ENCODE measurements at regions not wholly inside any gene's neighbourhood (a gene's known extent, or its start where the extent isn't known, plus 50 kb on each side); places are given as distances from the start of the nearest gene placed in this dataset.

DNA sequence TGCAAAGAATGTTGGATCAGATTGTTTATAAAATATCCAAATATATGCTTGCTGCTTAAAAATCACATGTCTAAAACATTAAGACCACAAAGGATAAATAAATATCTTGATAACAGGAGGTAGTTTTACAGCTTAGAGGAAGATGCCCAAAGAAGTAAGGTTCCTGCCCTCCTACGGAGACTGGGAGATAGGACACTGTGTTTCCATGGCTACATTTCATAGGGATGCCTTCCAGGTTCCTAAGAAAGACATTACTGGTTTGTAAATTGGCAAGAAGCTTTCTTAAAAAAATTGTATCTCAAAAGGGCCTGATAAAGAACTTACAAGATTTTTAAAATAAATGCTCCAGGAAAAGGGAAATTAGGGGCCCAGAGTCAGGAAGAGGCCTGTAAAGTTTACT is 437.2 kb downstream of the HINT1 start:
- Histone ChIP-seq H2AFZ (ENCODE audit: low read length) (no peak overlapping the region), H3K14ac (ENCODE audit: insufficient read length) (no peak overlapping the region), H3K4me3 (ENCODE audit: extremely low read depth in 1 of 4, insufficient read depth in 2 of 4, low read depth in 3 of 4, low read length in 4 of 4) (no peak overlapping the region), H4K8ac (ENCODE audit: extremely low read depth, insufficient read depth, low read length) (no peak overlapping the region), H2BK15ac (ENCODE audit: low read length) (no peak overlapping the region), H4K5ac (ENCODE audit: insufficient read length, low read depth, low read length) (no peak overlapping the region), H3K9me3 (ENCODE audit: insufficient read depth in 2 of 2, low read depth in 1 of 2, low read length in 1 of 2) (peaks cover 0 to 3% of the 10 kb centered on the region in 2 experiments; a peak in 1 of 4 replicates), H2BK120ac (replicated peaks; ENCODE audit: low read depth, low read length) (no peak overlapping the region), H3K79me1 (ENCODE audit: low read depth, low read length) (no peaks in the 10 kb centered on the region), H3K27ac (ENCODE audit: low read depth, low read length) (no peak overlapping the region), H3K23me2 (ENCODE audit: low read depth, low read length) (no peaks in the 10 kb centered on the region), H3K4me1 (replicated peaks in 1 of 4; ENCODE audit: control insufficient read depth in 3 of 4, insufficient read depth in 4 of 4, low read length in 3 of 4) (peaks cover 0 to 3% (median under 1%) of the 10 kb centered on the region in 4 experiments; a peak in 1 of 7 replicates), H2AK5ac (ENCODE audit: low read depth, low read length) (no peak overlapping the region), H3K27me3 (replicated peaks in 1 of 4; ENCODE audit: control insufficient read depth in 3 of 4, extremely low read depth in 1 of 4, insufficient read depth in 3 of 4, low read length in 3 of 4) (no peaks in the 10 kb centered on the region), H4K20me1 (replicated peaks in 1 of 2; ENCODE audit: control insufficient read depth in 1 of 2, insufficient read depth in 2 of 2, low read length in 2 of 2) (no peaks in the 10 kb centered on the region), H3K23ac (ENCODE audit: insufficient read length) (no peak overlapping the region), H3K79me2 (ENCODE audit: control insufficient read depth in 1 of 2, insufficient read depth in 2 of 2, low read length in 2 of 2) (no peaks in the 10 kb centered on the region), H3K4me2 (ENCODE audit: insufficient read depth in 1 of 2, low read depth in 2 of 2, low read length in 2 of 2) (no peak overlapping the region), H3K56ac (replicated peaks; ENCODE audit: insufficient read length, low read depth, low read length) (no peak overlapping the region), H4K91ac (replicated peaks; ENCODE audit: insufficient read length, low read length) (no peak overlapping the region), H3K4ac (replicated peaks; ENCODE audit: insufficient read length, low read depth, low read length) (no peak overlapping the region), H3K36me3 (ENCODE audit: control insufficient read depth in 2 of 4, insufficient read depth in 4 of 4, low read length in 3 of 4) (no peaks in the 10 kb centered on the region), H3K9ac (replicated peaks in 1 of 4; ENCODE audit: extremely low read depth in 1 of 4, low read depth in 3 of 4, low read length in 3 of 4) (no peak overlapping the region), H2BK12ac (ENCODE audit: low read depth, low read length) (no peak overlapping the region), H2BK5ac (ENCODE audit: low read depth, low read length) (no peak overlapping the region), H2BK20ac (ENCODE audit: low read length) (no peak overlapping the region), H3K18ac (ENCODE audit: extremely low read depth, low read length) (no peak overlapping the region)
- CTCF ChIA-PET (ENCODE audit: partially characterized antibody): interaction anchor here (1.0 to 1.7 kb wide), 2 partner anchors 104 to 143 kb away, joined by 3 to 4 read pairs; no protein-coding TSS in a partner anchor
- no peak for FAIRE-seq
- 88% methylated on average over 1 of the region's 1 CpG; no CpG with 5 or more reads in 1 of the 2 experiments for WGBS, 2 experiments (ENCODE audit: extremely low coverage in 1 of 2, insufficient coverage in 1 of 2, insufficient read length in 1 of 2, insufficient replicate concordance in 2 of 2, low coverage in 1 of 2, low lambda C conversion rate in 2 of 2, missing lambda C conversion rate in 1 of 2)
- POLR2A ChIA-PET (ENCODE audit: partially characterized antibody): no interaction called here
- DNase-seq (ENCODE audit: low read depth in 1 of 2, low spot score in 2 of 2): no peak
- no peak for TF ChIP-seq KDM5A (IDR thresholded peaks at IDR 0.05; ENCODE audit: low read length)
- TF ChIP-seq PHF8 (conservative IDR thresholded peaks at IDR 0.05; ENCODE audit: low read depth, low read length): no peak
- no peak for TF ChIP-seq EZH2 (IDR thresholded peaks at IDR 0.05; ENCODE audit: low read depth, low read length, severe bottlenecking)
- TF ChIP-seq SP1 (IDR thresholded peaks at IDR 0.05; ENCODE audit: low read depth, low read length): no peak
- TF ChIP-seq NRF1 (IDR thresholded peaks at IDR 0.05; ENCODE audit: low read depth, low read length): no peak
- no peak for TF ChIP-seq BCL11A (IDR thresholded peaks at IDR 0.05; ENCODE audit: low read depth in 2 of 2, low read length in 2 of 2)
- no peak for TF ChIP-seq TAF1 (IDR thresholded peaks at IDR 0.05; ENCODE audit: low read depth, low read length)
- no peak for TF ChIP-seq JUN (IDR thresholded peaks at IDR 0.05; ENCODE audit: low read depth, low read length)
- no peak for TF ChIP-seq NANOG (IDR thresholded peaks at IDR 0.05; ENCODE audit: insufficient read depth, low read depth, low read length, poor library complexity, severe bottlenecking)
- TF ChIP-seq, protein P1, sequence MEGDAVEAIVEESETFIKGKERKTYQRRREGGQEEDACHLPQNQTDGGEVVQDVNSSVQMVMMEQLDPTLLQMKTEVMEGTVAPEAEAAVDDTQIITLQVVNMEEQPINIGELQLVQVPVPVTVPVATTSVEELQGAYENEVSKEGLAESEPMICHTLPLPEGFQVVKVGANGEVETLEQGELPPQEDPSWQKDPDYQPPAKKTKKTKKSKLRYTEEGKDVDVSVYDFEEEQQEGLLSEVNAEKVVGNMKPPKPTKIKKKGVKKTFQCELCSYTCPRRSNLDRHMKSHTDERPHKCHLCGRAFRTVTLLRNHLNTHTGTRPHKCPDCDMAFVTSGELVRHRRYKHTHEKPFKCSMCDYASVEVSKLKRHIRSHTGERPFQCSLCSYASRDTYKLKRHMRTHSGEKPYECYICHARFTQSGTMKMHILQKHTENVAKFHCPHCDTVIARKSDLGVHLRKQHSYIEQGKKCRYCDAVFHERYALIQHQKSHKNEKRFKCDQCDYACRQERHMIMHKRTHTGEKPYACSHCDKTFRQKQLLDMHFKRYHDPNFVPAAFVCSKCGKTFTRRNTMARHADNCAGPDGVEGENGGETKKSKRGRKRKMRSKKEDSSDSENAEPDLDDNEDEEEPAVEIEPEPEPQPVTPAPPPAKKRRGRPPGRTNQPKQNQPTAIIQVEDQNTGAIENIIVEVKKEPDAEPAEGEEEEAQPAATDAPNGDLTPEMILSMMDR (IDR thresholded peaks at IDR 0.05; ENCODE audit: control extremely low read depth in 1 of 3, insufficient read depth in 1 of 3, low read depth in 1 of 3, low read length in 3 of 3): no peak
- TF ChIP-seq, protein P2, sequence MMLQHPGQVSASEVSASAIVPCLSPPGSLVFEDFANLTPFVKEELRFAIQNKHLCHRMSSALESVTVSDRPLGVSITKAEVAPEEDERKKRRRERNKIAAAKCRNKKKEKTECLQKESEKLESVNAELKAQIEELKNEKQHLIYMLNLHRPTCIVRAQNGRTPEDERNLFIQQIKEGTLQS (IDR thresholded peaks at IDR 0.05; ENCODE audit: insufficient read depth, low read depth, low read length): no peak

Measured in H1 (cell line).